ENCODE measurements at regions not wholly inside any gene's neighbourhood (a gene's known extent, or its start where the extent isn't known, plus 50 kb on each side); places are given as distances from the start of the nearest gene placed in this dataset.

GRCh38 chr10:24156686-24157085 lies 52.3 kb upstream of the KIAA1217 start:
- TF ChIP-seq TAF1 (IDR thresholded peaks at IDR 0.05; ENCODE audit: borderline replicate concordance, insufficient read depth, low read length): no peak
- TF ChIP-seq SIN3A (IDR thresholded peaks at IDR 0.05; ENCODE audit: borderline replicate concordance, insufficient read depth, low read length): no peak
